ENCODE measurements at regions not wholly inside any gene's neighbourhood (a gene's known extent, or its start where the extent isn't known, plus 50 kb on each side); places are given as distances from the start of the nearest gene placed in this dataset.

DNA sequence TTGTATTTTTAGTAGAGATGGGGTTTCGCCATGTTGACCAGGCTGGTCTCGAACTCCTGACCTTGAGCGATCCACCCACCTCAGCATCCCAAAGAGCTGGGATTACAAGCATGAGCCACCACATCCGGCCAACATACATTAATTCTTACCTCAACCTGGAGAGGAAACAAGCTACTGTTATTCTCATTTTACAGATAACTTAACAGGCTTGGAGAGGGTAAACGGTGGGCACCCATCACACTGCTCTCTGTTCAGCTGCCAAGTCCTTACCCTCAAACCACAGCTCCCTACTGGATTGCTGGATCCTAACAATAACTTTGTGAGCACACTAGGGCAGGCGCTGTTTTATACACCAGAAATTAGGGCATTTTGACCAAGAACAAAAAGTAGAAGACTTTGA lies 93.6 kb upstream of the BARHL2 start:
- Histone ChIP-seq H4K20me1 (replicated peaks; ENCODE audit: control insufficient read depth, extremely low read depth, insufficient read depth, low read length) (no peaks in the 10 kb centered on the region), H3K27me3 (ENCODE audit: control insufficient read depth in 2 of 2, insufficient read depth in 2 of 2, low read length in 2 of 2) (peaks cover 0 to 5% of the 10 kb centered on the region in 2 experiments), H3K27ac (ENCODE audit: insufficient read depth, low read depth, low read length) (no peak overlapping the region), H3K4me2 (ENCODE audit: insufficient read depth, low read length) (no peak overlapping the region), H3K9ac (replicated peaks; ENCODE audit: extremely low read depth, insufficient read depth, low read length) (no peak overlapping the region), H3K4me1 (ENCODE audit: control insufficient read depth, extremely low read depth, insufficient read depth, low read length) (no peaks in the 10 kb centered on the region), H3K9me3 (replicated peaks; ENCODE audit: control insufficient read depth, insufficient read depth, low read length) (no peaks in the 10 kb centered on the region), H3K36me3 (ENCODE audit: control insufficient read depth in 2 of 2, extremely low read depth in 1 of 2, insufficient read depth in 2 of 2, low read length in 2 of 2) (no peaks in the 10 kb centered on the region), H3K9me1 (replicated peaks; ENCODE audit: control insufficient read depth, extremely low read depth, insufficient read depth, low read length) (no peaks in the 10 kb centered on the region), H2AFZ (ENCODE audit: low read depth, low read length) (no peak overlapping the region), H3K79me2 (ENCODE audit: control insufficient read depth, insufficient read depth, low read length) (no peaks in the 10 kb centered on the region), H3K4me3 (replicated peaks in 1 of 3; ENCODE audit: insufficient read depth in 1 of 3, low read depth in 1 of 3, low read length in 3 of 3) (no peak overlapping the region)
- CTCF ChIA-PET = interaction anchor here (1.4 kb wide), 1 partner anchor 22 kb away, joined by 3 read pairs; no protein-coding TSS in a partner anchor
- dilution Hi-C loops (cut with MboI; ENCODE audit: extremely low pct_ligation_motif_present, low sequenced_read_pairs) (no loop called here), intact Hi-C loops (cut with micrococcal nuclease) (no loop called here)
- TF ChIP-seq MAX (IDR thresholded peaks at IDR 0.05; ENCODE audit: insufficient read depth, insufficient read length) = no peak
- TF ChIP-seq EZH2 (IDR thresholded peaks at IDR 0.05; ENCODE audit: borderline replicate concordance, low read depth, low read length, severe bottlenecking) = no peak
- TF ChIP-seq GATA2 (IDR thresholded peaks at IDR 0.05; ENCODE audit: insufficient read depth, insufficient read length, low read depth, low read length) = no peak
- no peak for TF ChIP-seq MYC (IDR thresholded peaks at IDR 0.05; ENCODE audit: low read depth, low read length)
- no peak for TF ChIP-seq POLR2AphosphoS5 (IDR thresholded peaks at IDR 0.05; ENCODE audit: insufficient read depth, low read depth, low read length)
- TF ChIP-seq POLR2A (IDR thresholded peaks at IDR 0.05; ENCODE audit: low read depth, low read length) = no peak
- no peak for TF ChIP-seq JUN (IDR thresholded peaks at IDR 0.05; ENCODE audit: borderline replicate concordance, insufficient read depth, insufficient read length, low read depth)
- no peak for TF ChIP-seq FOS (IDR thresholded peaks at IDR 0.05; ENCODE audit: borderline replicate concordance, insufficient read depth, low read length)
- TF ChIP-seq, protein P1, sequence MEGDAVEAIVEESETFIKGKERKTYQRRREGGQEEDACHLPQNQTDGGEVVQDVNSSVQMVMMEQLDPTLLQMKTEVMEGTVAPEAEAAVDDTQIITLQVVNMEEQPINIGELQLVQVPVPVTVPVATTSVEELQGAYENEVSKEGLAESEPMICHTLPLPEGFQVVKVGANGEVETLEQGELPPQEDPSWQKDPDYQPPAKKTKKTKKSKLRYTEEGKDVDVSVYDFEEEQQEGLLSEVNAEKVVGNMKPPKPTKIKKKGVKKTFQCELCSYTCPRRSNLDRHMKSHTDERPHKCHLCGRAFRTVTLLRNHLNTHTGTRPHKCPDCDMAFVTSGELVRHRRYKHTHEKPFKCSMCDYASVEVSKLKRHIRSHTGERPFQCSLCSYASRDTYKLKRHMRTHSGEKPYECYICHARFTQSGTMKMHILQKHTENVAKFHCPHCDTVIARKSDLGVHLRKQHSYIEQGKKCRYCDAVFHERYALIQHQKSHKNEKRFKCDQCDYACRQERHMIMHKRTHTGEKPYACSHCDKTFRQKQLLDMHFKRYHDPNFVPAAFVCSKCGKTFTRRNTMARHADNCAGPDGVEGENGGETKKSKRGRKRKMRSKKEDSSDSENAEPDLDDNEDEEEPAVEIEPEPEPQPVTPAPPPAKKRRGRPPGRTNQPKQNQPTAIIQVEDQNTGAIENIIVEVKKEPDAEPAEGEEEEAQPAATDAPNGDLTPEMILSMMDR (IDR thresholded peaks at IDR 0.05; ENCODE audit: extremely low read depth in 1 of 2, insufficient read depth in 1 of 2, low read depth in 1 of 2, low read length in 2 of 2) = no peak
- BruUV-seq (replicated peaks) = no TSS peak
- POLR2A ChIA-PET = no interaction called here
- FAIRE-seq (no peak), DNase-seq (ENCODE audit: low read depth, low spot score) (no peak)
